HG03139 (cell line): ENCODE measurements at regions not wholly inside any gene's neighbourhood (a gene's known extent, or its start where the extent isn't known, plus 50 kb on each side); places are given as distances from the start of the nearest gene placed in this dataset.

ENCODE experiments used
- ATAC-seq: cut with Tn5 transposase; IDR thresholded peaks from one replicate; pipeline ENCODE4 v1.9.1; 2021; ENCODE audit not compliant: unreplicated experiment

GRCh38 chr7:130910949-130911944 lies 177.2 kb upstream of the KLF14 start:
- ATAC-seq, result no peak

DNA sequence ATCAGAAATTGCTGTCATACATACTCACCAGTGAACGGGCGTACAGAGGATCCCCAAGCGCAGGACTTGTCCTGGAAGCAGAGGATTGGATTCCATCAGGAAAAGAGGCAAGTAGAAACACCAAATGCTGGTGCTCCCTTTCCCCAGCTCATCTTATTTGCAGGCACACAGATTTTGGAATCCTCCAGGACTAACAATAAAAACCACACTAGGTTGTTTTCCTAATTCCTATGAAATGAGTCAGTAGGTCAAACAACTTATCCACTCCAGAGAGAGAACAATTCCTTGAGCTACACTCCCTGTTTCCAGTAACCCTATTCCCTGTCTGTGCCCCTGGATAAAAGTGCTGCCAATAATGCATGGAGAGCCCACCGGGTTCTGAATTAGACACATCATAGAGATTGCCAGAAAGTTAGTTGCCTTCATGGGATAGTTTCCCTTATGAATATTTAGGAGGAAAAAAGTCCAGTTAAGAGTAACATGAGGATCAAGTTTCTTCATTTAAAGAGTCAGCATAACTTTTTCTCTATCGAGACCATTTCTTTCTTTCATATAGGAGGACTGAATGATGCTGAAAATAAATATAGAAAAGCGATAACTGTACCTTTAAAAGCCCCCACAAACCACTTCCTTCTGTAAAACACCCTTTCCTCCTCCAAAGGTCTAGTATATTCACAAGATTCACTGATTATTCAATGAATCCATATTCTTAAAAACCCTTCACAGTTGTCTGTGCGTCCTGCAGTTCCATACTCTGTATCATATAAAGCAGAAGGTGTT lies 178.3 kb upstream of the KLF14 start:
- ATAC-seq, result no peak

GRCh38 chr7:130912862-130913638 lies 179.0 kb upstream of the KLF14 start:
- peak; percentile 91 for ATAC-seq

- no peak for ATAC-seq
Observed at GRCh38 chr7:130913639-130914553, 179.9 kb upstream of the KLF14 start.

DNA sequence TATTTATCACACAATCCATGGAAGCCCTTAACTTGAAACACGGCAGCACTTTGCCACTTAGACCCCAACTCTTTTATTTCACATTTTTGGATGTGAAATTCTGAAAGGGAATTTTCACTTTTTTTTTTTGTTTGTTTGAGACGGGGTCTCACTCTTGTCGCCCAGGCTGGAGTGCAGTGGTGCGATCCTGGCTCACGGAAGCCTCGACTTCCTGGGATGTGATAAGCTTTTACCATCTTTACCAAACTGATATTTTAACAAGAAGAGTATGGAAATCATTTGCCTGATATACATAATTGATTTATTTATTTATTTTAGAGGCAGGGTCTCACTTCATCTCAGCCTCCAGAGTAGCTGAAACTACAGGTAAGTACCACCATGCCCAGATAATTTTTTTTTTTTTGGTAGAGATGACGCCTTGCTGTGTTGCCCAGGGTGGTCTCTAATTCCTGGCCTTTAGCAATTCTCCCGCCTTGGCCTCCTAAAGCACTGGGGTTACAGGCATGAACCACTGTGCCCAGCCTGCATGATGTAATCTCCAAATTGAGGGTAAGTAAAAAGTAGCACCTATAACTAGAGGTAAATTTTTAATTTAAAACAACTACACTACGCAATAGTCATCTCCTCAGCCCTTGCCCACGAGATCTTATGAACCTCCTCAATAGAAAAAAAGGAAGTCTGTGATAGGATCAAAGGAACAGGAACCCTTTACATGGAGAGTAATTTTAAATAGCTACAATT lies 180.7 kb upstream of the KLF14 start:
- ATAC-seq, result no peak

DNA sequence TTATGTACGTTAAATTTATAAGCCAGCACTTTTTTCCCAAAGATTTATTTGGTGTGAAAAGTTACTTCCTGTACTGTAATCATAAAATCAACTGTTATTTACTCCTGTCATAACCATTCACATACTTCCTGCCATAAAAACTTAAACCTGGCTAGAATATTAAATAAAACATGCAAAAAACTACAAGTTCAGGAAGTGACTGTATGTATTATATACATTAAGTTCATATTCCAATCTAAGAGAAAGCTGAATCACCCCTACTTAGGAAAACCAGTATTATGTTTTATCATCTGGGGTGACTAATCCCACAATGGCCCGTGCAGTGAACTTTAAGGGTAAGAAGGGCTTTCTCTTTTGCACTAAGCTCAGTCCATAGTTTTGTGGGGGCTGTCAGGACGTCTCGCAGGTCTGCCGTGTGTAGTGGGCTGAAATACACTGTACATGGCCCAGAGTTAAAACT lies 183.7 kb upstream of the KLF14 start:
- no peak for ATAC-seq

GRCh38 chr7:130918129-130919052 lies 184.4 kb upstream of the KLF14 start:
- no peak for ATAC-seq

DNA sequence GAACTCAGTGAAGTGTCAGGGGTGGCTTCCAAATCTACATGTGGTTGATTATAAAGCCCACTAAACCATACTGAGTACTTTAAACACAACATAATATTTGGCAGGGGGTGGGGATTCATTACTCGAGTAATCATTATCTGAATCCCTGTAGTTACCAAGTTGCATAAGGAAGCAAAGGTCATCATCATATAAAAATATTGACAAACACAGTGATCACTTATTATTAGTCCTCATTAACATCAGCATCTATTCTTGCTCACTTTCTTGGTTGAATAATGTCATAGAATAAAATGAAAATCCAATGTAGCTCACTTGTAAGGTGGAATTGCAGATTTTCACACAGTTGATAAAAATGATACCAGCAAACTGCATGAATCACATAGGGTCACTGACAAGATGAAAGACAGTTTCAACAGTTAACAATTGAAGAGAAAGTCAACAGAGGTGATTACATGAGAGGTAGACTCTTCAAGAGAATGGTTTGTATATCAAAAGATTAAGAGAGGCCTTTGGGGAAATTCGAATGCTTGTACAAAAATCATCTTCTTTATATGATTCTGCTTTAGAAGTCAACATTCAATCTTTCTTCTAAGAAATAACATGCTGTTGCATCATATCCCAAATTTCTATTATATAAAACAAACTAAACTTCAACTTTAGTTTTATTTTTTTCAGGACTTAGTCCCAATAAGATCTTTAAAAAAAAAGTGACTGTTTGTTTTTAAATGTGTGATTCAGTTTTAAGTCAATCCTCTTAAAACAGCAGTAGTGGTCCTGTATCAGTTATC lies 185.5 kb upstream of the KLF14 start:
- ATAC-seq, result no peak

- no peak for ATAC-seq
Observed at GRCh38 chr7:130920122-130920521, 186.1 kb upstream of the KLF14 start.

- ATAC-seq, result no peak
Observed at GRCh38 chr7:130921391-130922180, 187.6 kb upstream of the KLF14 start.

DNA sequence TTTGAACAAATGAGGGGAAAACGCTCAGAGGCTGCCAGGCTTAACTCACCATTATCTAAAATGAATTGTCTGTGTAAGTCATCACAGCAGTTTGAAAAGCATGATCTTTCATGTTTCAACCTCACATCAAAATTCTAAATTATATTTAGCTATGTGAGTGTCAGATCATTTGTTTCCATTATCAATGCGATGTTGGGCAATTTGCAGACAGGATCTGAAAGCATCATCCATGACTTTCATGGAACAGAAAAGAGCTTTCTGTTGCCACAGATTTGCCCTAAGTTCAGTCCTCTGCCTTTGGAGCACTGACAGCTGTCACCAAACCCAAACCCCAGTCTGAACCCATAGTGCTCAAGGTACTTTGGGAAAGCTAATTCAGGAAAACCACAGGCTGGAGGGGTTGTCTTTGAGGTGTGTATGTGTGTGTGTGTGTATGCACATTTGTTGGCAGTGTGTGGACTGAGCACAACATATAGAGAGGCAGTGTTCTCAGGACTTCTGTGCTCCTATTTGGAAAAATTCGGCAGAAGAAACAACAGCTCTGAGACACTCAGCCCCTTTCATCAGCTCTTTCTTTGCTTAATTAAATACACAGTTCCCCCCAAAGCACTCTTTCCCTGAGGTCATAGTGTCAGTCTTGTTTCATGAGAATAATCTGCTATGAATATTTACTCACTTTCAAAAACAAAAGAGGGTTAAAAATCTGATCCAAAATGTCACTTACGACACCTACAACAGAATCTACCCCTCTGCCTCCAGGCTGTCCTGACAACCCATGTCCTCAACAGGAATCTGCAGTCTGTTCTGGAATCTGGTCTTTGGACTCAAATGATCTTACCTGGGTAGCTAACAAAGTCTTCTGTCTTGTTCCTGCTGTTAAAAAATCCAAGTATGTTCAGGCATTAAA lies 188.5 kb upstream of the KLF14 start:
- ATAC-seq, result no peak

DNA sequence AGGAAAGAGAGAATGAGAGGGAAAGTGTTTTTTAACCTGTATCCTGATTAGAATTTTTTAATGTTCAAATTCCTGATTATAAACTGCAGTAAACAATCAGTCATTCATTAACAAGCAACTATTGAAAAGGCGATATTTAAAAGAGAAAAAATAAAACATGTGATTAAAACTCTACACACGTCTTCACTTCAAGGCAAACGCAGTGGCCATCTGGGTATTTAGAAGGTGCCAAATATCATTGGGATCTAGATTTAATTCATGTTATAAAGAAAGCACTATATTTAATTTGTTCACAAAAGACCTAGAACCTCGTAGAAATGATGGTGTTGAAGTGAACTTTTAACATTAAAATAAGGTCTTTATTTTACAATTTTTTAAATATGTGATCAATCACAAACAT lies 189.4 kb upstream of the KLF14 start:
- ATAC-seq, result no peak

- ATAC-seq, result no peak
Observed at GRCh38 chr7:130923930-130924329, 189.9 kb upstream of the KLF14 start.

DNA sequence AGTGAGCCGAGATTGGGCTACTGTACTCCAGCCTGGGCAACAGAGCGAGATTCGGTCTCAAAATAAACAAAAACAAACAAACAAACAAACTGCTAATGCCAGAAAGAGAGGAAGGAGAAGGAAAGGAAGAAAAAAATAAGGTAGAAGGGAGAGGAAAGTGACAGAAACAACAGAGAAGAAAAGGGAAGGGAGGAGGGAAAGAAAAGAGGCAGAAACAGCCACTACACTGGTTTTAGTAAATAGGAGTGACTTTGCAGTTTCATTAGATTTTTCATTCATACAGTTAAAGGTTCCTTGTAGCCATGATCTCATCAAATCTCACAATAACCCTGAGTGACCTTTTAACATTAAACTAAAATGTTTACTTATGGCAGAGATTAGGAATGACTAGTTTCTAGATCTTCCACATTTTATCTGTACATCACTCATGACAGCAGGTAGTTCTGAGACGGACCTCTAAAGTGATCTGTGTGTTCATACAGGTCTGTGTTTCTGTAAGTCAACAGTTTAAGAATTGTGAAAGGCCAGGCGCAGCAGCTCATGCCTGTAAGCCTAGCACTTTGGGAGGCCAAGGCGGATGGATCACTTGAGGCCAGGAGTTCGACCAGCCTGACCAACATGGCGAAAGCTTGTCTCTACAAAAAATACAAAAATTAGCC lies 191.3 kb upstream of the KLF14 start:
- ATAC-seq, result no peak

DNA sequence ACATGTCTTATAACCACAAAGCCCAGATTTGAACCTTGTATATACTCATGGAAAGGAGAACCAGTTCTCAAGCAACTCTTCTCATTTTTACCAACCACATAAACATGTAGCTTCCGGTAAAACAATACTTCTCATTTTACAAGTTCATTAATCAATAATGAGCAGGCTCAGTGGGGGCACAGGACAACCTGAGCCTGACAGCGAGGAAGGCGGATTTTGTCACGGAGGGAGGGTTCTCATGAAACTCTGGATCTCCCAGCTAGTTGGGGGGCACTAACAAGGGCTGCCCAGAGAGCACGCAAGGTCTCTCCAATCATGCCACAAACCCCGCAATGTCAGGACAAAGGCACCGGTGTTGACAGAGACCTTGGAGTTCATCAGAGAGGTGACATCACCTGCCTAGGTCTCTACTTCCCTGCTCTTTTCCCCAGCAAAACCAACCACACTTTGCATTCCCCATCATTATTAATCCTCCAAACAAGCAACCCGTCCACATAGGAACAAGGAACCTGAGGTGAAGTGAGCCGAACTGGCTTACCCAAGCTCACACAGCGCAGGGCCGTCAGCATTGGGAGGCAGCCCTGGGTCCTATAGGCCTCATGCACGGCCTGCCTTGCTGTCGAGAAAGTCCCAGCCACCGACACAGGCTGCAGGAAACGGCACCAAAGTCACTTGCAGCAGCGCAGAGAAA lies 192.1 kb upstream of the KLF14 start:
- no peak for ATAC-seq
